SU-DHL-6 (cell line): ENCODE measurements at regions not wholly inside any gene's neighbourhood (a gene's known extent, or its start where the extent isn't known, plus 50 kb on each side); places are given as distances from the start of the nearest gene placed in this dataset.

Experiments
- H2AFZ ChIP-seq: fragments of 200-600 bp; sonication (generic); 2 replicates; pipeline ENCODE4 v1.6.1; 2014; ENCODE audit warnings: low read depth, mild to moderate bottlenecking, moderate library complexity, mixed read lengths, antibody characterized with exemption, low read length; ENCODE audit not compliant: severe bottlenecking
- H3F3A ChIP-seq: fragments of 200-600 bp; shearing (Covaris generic); 2 replicates; pipeline ENCODE4 v1.6.0; 2016; ENCODE audit warnings: antibody characterized with exemption, mild to moderate bottlenecking; ENCODE audit not compliant: insufficient read depth
- H3K27ac ChIP-seq: fragments of 200-600 bp; sonication (generic); 2 replicates; pipeline ENCODE4 v1.5.1; 2016; ENCODE audit warnings: low read depth, mild to moderate bottlenecking, low read length, moderate library complexity, mixed read lengths
- H3K27me3 ChIP-seq: fragments of 200-600 bp; sonication (generic), shearing (Covaris generic); 2 replicates; pipeline ENCODE4 v1.6.0; 2014; ENCODE audit warnings: mild to moderate bottlenecking, low read length
- H3K36me3 ChIP-seq: fragments of 200-600 bp; sonication (generic); 2 replicates; pipeline ENCODE4 v1.6.1; 2014; ENCODE audit warnings: mild to moderate bottlenecking, low read length, mixed read lengths
- H3K4me2 ChIP-seq: fragments of 300-600, 200-600 bp; shearing (Covaris generic), sonication (generic); 2 replicates; pipeline ENCODE4 v1.6.0; 2014; ENCODE audit warnings: low read length, low read depth, mild to moderate bottlenecking; ENCODE audit not compliant: poor library complexity, severe bottlenecking
- H3K4me3 ChIP-seq: fragments of 200-600 bp; sonication (generic); 2 replicates; pipeline ENCODE4 v1.5.1; 2014; ENCODE audit warnings: antibody characterized with exemption, low read length, mild to moderate bottlenecking, mixed read lengths; ENCODE audit not compliant: insufficient read depth, poor library complexity, severe bottlenecking
- H3K79me2 ChIP-seq: fragments of 200-600 bp; sonication (generic); 2 replicates; pipeline ENCODE4 v1.6.1; 2014; ENCODE audit warnings: mild to moderate bottlenecking, low read length, moderate library complexity; ENCODE audit not compliant: insufficient read depth
- H3K9ac ChIP-seq: fragments of 200-600 bp; sonication (generic); 2 replicates; pipeline ENCODE4 v1.7.0; 2014; ENCODE audit warnings: mild to moderate bottlenecking, low read length
- H3K9me2 ChIP-seq: fragments of 200-600 bp; sonication (generic); replicated peaks from 2 replicates; pipeline ENCODE4 v1.6.1; 2014; ENCODE audit warnings: low read length; ENCODE audit not compliant: insufficient read depth
- H3K9me3 ChIP-seq: fragments of 200-600 bp; sonication (generic); 2 replicates; pipeline ENCODE4 v1.6.1; 2014; ENCODE audit warnings: low read length, mixed read lengths; ENCODE audit not compliant: insufficient read depth
- H4K20me1 ChIP-seq: fragments of 200-600 bp; sonication (generic); 2 replicates; pipeline ENCODE4 v1.6.1; 2014; ENCODE audit warnings: low read depth, mild to moderate bottlenecking, antibody characterized with exemption, low read length, moderate library complexity, mixed read lengths
- CTCF ChIP-seq: fragments of 200-600 bp; sonication (generic); IDR thresholded peaks from one replicate; pipeline ENCODE4 v1.5.1; 2017; ENCODE audit warnings: antibody characterized with exemption, mild to moderate bottlenecking, low read length, moderate library complexity; ENCODE audit not compliant: insufficient read depth, poor library complexity, severe bottlenecking
- EZH2phosphoT487 ChIP-seq: fragments of 200-600 bp; sonication (generic), shearing (Covaris generic); conservative IDR thresholded peaks from 2 replicates; pipeline ENCODE4 v1.6.1; 2018; ENCODE audit warnings: mild to moderate bottlenecking, antibody characterized with exemption, low read length, moderate library complexity, mixed read lengths

- Histone ChIP-seq H3K4me3 (no peak overlapping the region), H2AFZ (no peak overlapping the region), H3K9me3 (no peaks in the 10 kb centered on the region), H3F3A (no peaks in the 10 kb centered on the region), H3K36me3 (no peaks in the 10 kb centered on the region), H3K9me2 (no peaks in the 10 kb centered on the region), H3K79me2 (no peaks in the 10 kb centered on the region), H4K20me1 (no peaks in the 10 kb centered on the region), H3K9ac (no peak overlapping the region), H3K27me3 (no peaks in the 10 kb centered on the region), H3K4me2 (no peak overlapping the region), H3K27ac (no peak overlapping the region)
- no peak for TF ChIP-seq EZH2phosphoT487
Observed at GRCh38 chr10:69684020-69684980, 54.3 kb downstream of the FAM241B start.

GRCh38 chr10:69684981-69685353 is 54.9 kb downstream of the FAM241B start:
- Histone ChIP-seq H3K79me2 (no peaks in the 10 kb centered on the region), H3K9me3 (no peaks in the 10 kb centered on the region), H3K9ac (no peak overlapping the region), H3F3A (no peaks in the 10 kb centered on the region), H3K36me3 (no peaks in the 10 kb centered on the region), H4K20me1 (no peaks in the 10 kb centered on the region), H3K4me2 (no peak overlapping the region), H3K4me3 (no peak overlapping the region), H3K27me3 (no peaks in the 10 kb centered on the region), H3K9me2 (no peaks in the 10 kb centered on the region), H2AFZ (no peak overlapping the region), H3K27ac (no peak overlapping the region)
- no peak for TF ChIP-seq CTCF
- no peak for TF ChIP-seq EZH2phosphoT487

GRCh38 chr10:69685426-69685801 is 55.4 kb downstream of the FAM241B start:
- Histone ChIP-seq H3K9me2 (no peaks in the 10 kb centered on the region), H3K9me3 (no peaks in the 10 kb centered on the region), H3K79me2 (no peaks in the 10 kb centered on the region), H2AFZ (no peak overlapping the region), H3K27me3 (no peaks in the 10 kb centered on the region), H3K27ac (no peak overlapping the region), H3K36me3 (no peaks in the 10 kb centered on the region), H3F3A (no peaks in the 10 kb centered on the region), H3K4me3 (no peak overlapping the region), H3K9ac (no peak overlapping the region), H4K20me1 (no peaks in the 10 kb centered on the region), H3K4me2 (no peak overlapping the region)
- TF ChIP-seq EZH2phosphoT487: no peak

GRCh38 chr10:69685802-69686585 is 55.9 kb downstream of the FAM241B start:
- TF ChIP-seq CTCF: no peak
- no peak for TF ChIP-seq EZH2phosphoT487
- H3K27me3 ChIP-seq: no peaks in the 10 kb centered on the region
- no peak overlapping the region for H2AFZ ChIP-seq
- no peak overlapping the region for H3K9ac ChIP-seq
- H4K20me1 ChIP-seq: no peaks in the 10 kb centered on the region
- H3K36me3 ChIP-seq: no peaks in the 10 kb centered on the region
- no peaks in the 10 kb centered on the region for H3K9me3 ChIP-seq
- no peak overlapping the region for H3K4me2 ChIP-seq
- H3K4me3 ChIP-seq: no peak overlapping the region
- no peaks in the 10 kb centered on the region for H3F3A ChIP-seq
- H3K79me2 ChIP-seq: no peaks in the 10 kb centered on the region
- H3K9me2 ChIP-seq: no peaks in the 10 kb centered on the region
- H3K27ac ChIP-seq: no peak overlapping the region
